ENCODE measurements at regions not wholly inside any gene's neighbourhood (a gene's known extent, or its start where the extent isn't known, plus 50 kb on each side); places are given as distances from the start of the nearest gene placed in this dataset.

DNA sequence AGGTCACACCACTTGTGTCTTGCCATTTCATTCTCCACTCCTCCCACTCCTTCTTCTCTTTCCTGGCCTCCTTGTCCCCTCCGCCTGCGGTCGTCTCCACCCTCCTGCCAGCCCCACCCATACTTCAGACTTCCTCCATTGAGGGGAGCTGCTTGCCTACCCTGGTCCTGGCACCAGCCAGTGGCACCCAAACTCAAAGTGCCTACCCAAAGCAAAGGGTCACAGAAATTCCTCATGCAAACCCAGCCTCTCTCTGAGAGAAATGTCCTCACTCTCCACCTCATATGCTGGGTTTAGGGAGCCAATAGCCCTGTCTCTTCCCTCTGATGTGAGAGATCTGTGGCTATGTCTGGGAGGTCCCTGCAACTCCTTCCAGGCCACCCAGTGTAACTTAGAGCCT, 109.6 kb downstream of the TEX26 start:
- TF ChIP-seq, protein P1, sequence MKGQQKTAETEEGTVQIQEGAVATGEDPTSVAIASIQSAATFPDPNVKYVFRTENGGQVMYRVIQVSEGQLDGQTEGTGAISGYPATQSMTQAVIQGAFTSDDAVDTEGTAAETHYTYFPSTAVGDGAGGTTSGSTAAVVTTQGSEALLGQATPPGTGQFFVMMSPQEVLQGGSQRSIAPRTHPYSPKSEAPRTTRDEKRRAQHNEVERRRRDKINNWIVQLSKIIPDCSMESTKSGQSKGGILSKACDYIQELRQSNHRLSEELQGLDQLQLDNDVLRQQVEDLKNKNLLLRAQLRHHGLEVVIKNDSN (IDR thresholded peaks at IDR 0.05): no peak
- TF ChIP-seq ZBTB7A (IDR thresholded peaks at IDR 0.05; ENCODE audit: low read depth) (no peak), NFIC (IDR thresholded peaks at IDR 0.05) (no peak), EP300 (IDR thresholded peaks at IDR 0.05; ENCODE audit: borderline replicate concordance) (no peak), TAF1 (IDR thresholded peaks at IDR 0.05; ENCODE audit: low read depth) (no peak), EGR1 (IDR thresholded peaks at IDR 0.05) (no peak), FOXM1 (IDR thresholded peaks at IDR 0.05; ENCODE audit: borderline replicate concordance, low read depth) (no peak), TEAD4 (IDR thresholded peaks at IDR 0.05) (no peak), YY1 (IDR thresholded peaks at IDR 0.05; ENCODE audit: low read depth) (no peak), CREB1 (IDR thresholded peaks at IDR 0.05; ENCODE audit: low read depth) (no peak), RAD21 (IDR thresholded peaks at IDR 0.05; ENCODE audit: low read depth) (no peak), CEBPB (IDR thresholded peaks at IDR 0.05) (no peak)
- TF ChIP-seq, protein P2, sequence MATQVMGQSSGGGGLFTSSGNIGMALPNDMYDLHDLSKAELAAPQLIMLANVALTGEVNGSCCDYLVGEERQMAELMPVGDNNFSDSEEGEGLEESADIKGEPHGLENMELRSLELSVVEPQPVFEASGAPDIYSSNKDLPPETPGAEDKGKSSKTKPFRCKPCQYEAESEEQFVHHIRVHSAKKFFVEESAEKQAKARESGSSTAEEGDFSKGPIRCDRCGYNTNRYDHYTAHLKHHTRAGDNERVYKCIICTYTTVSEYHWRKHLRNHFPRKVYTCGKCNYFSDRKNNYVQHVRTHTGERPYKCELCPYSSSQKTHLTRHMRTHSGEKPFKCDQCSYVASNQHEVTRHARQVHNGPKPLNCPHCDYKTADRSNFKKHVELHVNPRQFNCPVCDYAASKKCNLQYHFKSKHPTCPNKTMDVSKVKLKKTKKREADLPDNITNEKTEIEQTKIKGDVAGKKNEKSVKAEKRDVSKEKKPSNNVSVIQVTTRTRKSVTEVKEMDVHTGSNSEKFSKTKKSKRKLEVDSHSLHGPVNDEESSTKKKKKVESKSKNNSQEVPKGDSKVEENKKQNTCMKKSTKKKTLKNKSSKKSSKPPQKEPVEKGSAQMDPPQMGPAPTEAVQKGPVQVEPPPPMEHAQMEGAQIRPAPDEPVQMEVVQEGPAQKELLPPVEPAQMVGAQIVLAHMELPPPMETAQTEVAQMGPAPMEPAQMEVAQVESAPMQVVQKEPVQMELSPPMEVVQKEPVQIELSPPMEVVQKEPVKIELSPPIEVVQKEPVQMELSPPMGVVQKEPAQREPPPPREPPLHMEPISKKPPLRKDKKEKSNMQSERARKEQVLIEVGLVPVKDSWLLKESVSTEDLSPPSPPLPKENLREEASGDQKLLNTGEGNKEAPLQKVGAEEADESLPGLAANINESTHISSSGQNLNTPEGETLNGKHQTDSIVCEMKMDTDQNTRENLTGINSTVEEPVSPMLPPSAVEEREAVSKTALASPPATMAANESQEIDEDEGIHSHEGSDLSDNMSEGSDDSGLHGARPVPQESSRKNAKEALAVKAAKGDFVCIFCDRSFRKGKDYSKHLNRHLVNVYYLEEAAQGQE (IDR thresholded peaks at IDR 0.05; ENCODE audit: low read depth): no peak
- TF ChIP-seq, protein P3, sequence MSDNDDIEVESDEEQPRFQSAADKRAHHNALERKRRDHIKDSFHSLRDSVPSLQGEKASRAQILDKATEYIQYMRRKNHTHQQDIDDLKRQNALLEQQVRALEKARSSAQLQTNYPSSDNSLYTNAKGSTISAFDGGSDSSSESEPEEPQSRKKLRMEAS (IDR thresholded peaks at IDR 0.05): no peak

DNA sequence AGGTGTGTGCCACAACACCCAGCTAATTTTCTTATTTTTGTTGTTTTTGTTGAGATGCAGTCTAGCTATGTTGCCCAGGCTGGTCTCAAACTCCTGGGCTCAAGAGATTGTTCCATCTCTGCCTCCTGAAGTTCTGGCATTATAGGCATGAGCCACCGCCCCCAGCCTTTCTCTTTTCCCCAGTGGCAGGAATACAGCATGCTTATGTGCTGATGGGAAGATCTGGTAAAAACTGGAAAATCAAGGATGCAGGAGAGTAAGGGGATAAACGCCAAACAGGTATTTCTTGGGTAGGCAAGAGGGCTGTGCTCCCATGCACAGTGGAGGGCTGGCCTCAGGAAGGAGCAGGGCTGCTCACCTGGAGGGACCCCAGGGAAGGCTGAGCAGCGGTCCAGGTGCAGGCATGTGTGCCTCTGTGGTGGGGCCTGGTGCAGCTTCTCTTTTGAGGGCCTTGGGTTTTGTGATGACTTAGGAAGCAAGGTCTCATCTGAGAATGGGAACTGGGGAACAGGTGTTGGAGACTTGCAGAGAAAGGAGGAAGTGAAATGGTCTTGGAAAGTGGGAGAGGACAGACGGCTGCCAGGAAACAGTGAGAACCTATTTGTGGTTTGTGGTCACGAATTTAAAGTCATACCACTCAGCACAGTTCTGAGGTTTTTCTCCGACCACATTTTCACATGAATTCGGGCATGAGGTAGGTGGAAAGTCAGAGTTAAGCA, 106.5 kb downstream of the TEX26 start:
- TF ChIP-seq EGR1 (IDR thresholded peaks at IDR 0.05) (no peak), YY1 (IDR thresholded peaks at IDR 0.05; ENCODE audit: low read depth) (no peak), RAD21 (IDR thresholded peaks at IDR 0.05; ENCODE audit: low read depth) (no peak), NFIC (IDR thresholded peaks at IDR 0.05) (no peak), CREB1 (IDR thresholded peaks at IDR 0.05; ENCODE audit: low read depth) (no peak), CEBPB (IDR thresholded peaks at IDR 0.05) (no peak), TCF12 (IDR thresholded peaks at IDR 0.05; ENCODE audit: low read depth) (no peak), TEAD4 (IDR thresholded peaks at IDR 0.05) (no peak), ZBTB7A (IDR thresholded peaks at IDR 0.05; ENCODE audit: low read depth) (no peak), EP300 (IDR thresholded peaks at IDR 0.05; ENCODE audit: borderline replicate concordance) (no peak)
- TF ChIP-seq, protein P2 (IDR thresholded peaks at IDR 0.05; ENCODE audit: low read depth): no peak
- TF ChIP-seq, protein P1 (IDR thresholded peaks at IDR 0.05): no peak
- TF ChIP-seq, protein P3 (IDR thresholded peaks at IDR 0.05): no peak

DNA sequence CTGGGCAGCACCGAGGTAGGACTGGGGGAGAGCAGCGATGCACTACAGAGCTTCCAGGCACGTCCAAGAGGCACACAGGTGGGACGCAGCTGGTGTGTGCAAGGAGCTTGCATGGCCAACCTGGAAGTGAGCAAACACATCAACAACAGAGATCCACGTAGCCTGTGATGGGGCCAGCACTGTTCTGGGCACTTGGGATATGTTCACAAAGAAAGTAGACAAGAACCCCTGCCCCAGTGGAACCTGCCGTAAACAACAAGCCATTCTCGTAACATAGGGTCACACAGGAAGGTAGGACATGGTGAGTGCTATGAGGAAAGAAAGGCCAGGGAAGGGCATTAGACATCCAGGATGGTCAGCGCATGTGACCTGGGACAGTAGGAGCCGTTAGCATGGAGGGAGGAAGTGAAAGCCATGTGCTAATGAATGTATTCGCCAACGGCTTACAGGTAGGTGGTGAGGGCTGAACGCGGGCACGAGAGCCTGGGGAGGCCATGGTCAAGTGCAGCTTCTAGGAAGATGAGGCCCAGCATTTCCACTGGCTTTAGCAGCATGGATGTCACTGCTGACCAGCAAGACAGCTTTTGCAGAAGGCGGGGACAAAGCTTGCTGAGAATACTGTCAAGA, 105.5 kb downstream of the TEX26 start:
- TF ChIP-seq YY1 (IDR thresholded peaks at IDR 0.05; ENCODE audit: low read depth) (no peak), CEBPB (IDR thresholded peaks at IDR 0.05) (no peak), FOXM1 (IDR thresholded peaks at IDR 0.05; ENCODE audit: borderline replicate concordance, low read depth) (no peak), ZBTB7A (IDR thresholded peaks at IDR 0.05; ENCODE audit: low read depth) (no peak), EGR1 (IDR thresholded peaks at IDR 0.05) (no peak), CREB1 (IDR thresholded peaks at IDR 0.05; ENCODE audit: low read depth) (no peak), TEAD4 (IDR thresholded peaks at IDR 0.05) (no peak), TCF12 (IDR thresholded peaks at IDR 0.05; ENCODE audit: low read depth) (no peak), NFIC (IDR thresholded peaks at IDR 0.05) (no peak), TAF1 (IDR thresholded peaks at IDR 0.05; ENCODE audit: low read depth) (no peak), EP300 (IDR thresholded peaks at IDR 0.05; ENCODE audit: borderline replicate concordance) (no peak), RAD21 (IDR thresholded peaks at IDR 0.05; ENCODE audit: low read depth) (no peak)
- TF ChIP-seq, protein P1 (IDR thresholded peaks at IDR 0.05): no peak
- TF ChIP-seq, protein P3 (IDR thresholded peaks at IDR 0.05): no peak
- TF ChIP-seq, protein P2 (IDR thresholded peaks at IDR 0.05; ENCODE audit: low read depth): no peak
